Right ventricle myocardium inferior (tissue), 1 donor: ENCODE measurements at regions not wholly inside any gene's neighbourhood (a gene's known extent, or its start where the extent isn't known, plus 50 kb on each side); places are given as distances from the start of the nearest gene placed in this dataset.
A peak's percentile ranks its signal among the peaks of the same experiment; 100 is the strongest.
"Not testable (repeated sequence)": the region's sequence is repeated elsewhere in the genome, so short reads cannot be mapped to it uniquely, and the experiment has no call there.

Experiments
- ATAC-seq: fragments of 200-7000 bp; cut with Tn5 transposase; one replicate; pipeline ENCODE4 v1.9.1; 2020; ENCODE audit warnings: mild to moderate bottlenecking, moderate library complexity
- DNase-seq: peaks from one replicate; pipeline ENCODE4 v3.0.0; 2021; ENCODE audit errors: missing footprints
- intact Hi-C: fragments of 100-400 bp; cut with DNase I; formaldehyde crosslinking; loops from one replicate; pipeline ENCODE4 v1.11.0; 2022
- donor health status: DM: no; HTN: yes; CAD: no; lungs with severe emphysema.

GRCh38 chr17:70476368-70476767, 307.0 kb downstream of the KCNJ2 start:
- intact Hi-C loops = loop anchor here (10.0 kb wide), 4 partner anchors 48 to 302 kb away; no protein-coding TSS in a partner anchor
- ATAC-seq = peak; percentile 56
- no peak for DNase-seq

- ATAC-seq (peak; percentile 85), DNase-seq (no peak)
- intact Hi-C loops = loop anchor here (10.0 kb wide), 4 partner anchors 46 to 304 kb away; no protein-coding TSS in a partner anchor
Observed at GRCh38 chr17:70478902-70479301, 309.6 kb downstream of the KCNJ2 start.

- ATAC-seq (no peak), DNase-seq (no peak)
- intact Hi-C loops = loop anchor here (10.0 kb wide), 4 partner anchors 45 to 305 kb away; no protein-coding TSS in a partner anchor
Observed at GRCh38 chr17:70479779-70480178, 310.4 kb downstream of the KCNJ2 start.

- DNase-seq = no peak
- intact Hi-C loops = no loop called here
- ATAC-seq = no peak
Observed at GRCh38 chr17:70483624-70484023, 314.3 kb downstream of the KCNJ2 start.

GRCh38 chr17:70484050-70484449, 314.7 kb downstream of the KCNJ2 start:
- peak; percentile 43 for DNase-seq

GRCh38 chr17:70484496-70484895, 315.2 kb downstream of the KCNJ2 start:
- DNase-seq (peak; percentile 64), ATAC-seq (no peak)
- intact Hi-C loops = no loop called here

More at GRCh38 chr17:70484050-70484449, 314.7 kb downstream of the KCNJ2 start:
- intact Hi-C loops = no loop called here
- no peak for ATAC-seq

- DNase-seq = no peak
- no peak for ATAC-seq
- intact Hi-C loops = no loop called here
Observed at GRCh38 chr17:70492368-70492767, 323.0 kb downstream of the KCNJ2 start.

DNA sequence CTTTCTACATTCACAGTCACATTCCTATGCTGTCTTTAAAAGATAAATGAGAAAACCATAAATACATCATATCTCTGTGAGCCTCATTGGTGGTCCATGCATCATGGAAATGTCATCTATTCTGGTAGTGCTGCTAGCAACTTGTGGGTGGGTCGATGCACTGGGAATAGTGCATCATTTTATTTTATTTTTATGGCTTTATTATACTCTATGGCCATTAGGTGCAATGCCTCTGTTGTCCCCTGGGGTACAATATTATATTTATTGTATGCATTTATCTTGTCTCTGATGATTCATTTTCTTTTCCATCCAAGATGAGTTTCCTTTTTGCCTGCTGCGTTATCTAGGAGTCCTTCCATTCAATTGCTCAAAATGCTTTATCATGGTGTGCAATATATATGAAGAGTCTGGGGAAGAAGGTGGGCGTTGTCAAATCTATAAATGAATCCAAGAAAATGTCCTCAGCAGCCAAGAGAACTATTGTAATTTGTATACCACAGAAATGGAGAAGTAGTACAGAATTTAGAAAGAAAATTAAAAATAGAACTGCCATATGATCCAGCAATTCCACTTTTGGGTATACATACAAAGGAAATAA, 324.0 kb downstream of the KCNJ2 start:
- ATAC-seq (no peak), DNase-seq (no peak)
- intact Hi-C loops = no loop called here

- intact Hi-C loops = no loop called here
- DNase-seq = no peak
- no peak for ATAC-seq
Observed at GRCh38 chr17:70498631-70499030, 329.3 kb downstream of the KCNJ2 start.

GRCh38 chr17:70499067-70499786, 329.9 kb downstream of the KCNJ2 start:
- intact Hi-C loops = no loop called here
- ATAC-seq = peak; percentile 39
- DNase-seq = no peak

DNA sequence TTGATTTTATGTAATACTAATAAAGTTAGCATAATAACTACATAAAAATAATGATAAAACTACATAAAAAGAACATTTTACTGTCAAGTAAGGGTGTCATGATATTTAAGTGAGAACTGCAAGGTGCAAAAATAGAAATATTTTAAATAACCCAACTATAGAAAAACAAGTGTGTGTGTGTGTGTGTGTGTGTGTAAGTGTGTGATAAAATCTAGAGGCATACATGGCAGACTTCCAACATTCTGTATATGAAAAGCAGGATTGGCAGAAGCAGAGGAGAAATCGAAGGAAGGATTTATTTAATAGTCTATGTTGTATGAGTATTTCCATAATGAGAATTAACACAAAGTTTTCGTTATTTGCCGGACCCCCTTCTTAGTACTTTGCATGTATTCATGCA, 334.1 kb downstream of the KCNJ2 start:
- ATAC-seq (no peak), DNase-seq (no peak)
- intact Hi-C loops = no loop called here

- ATAC-seq (no peak), DNase-seq (no peak)
- intact Hi-C loops = no loop called here
Observed at GRCh38 chr17:70510288-70510687, 341.0 kb downstream of the KCNJ2 start.

- no peak for DNase-seq
- ATAC-seq = no peak
- intact Hi-C loops = no loop called here
Observed at GRCh38 chr17:70517816-70518215, 348.5 kb downstream of the KCNJ2 start.

- intact Hi-C loops = no loop called here
- no peak for ATAC-seq
Observed at GRCh38 chr17:70519300-70519699, 350.0 kb downstream of the KCNJ2 start.

DNA sequence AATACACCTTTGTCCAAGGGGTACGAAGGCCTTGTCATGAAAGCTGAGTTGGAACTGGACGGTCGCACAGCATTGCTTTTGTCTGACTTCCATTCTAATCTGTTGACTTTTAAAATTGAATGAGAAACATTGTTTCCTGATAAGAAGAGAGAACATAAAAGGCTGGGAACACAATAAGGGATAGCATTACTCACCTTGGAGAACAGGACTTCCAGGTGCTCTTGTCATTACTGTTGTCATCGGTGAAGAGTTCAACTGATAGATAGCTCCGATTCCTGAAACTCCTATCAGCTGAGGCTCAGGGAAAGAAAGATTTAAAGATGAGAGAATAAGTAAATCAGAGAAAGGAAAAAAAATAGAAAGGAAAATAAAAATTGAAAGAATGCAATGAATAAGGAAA, 351.1 kb downstream of the KCNJ2 start:
- ATAC-seq = no peak

More at GRCh38 chr17:70519300-70519699, 350.0 kb downstream of the KCNJ2 start:
- DNase-seq = no peak

GRCh38 chr17:70520956-70521355, 351.6 kb downstream of the KCNJ2 start:
- intact Hi-C loops = loop anchor here (5.0 to 10.0 kb wide), 3 partner anchors 46 to 349 kb away; no protein-coding TSS in a partner anchor
- ATAC-seq (no peak), DNase-seq (no peak)

More for the DNA sequence above, 351.1 kb downstream of the KCNJ2 start:
- intact Hi-C loops = loop anchor here (5.0 to 10.0 kb wide), 3 partner anchors 46 to 348 kb away; no protein-coding TSS in a partner anchor
- DNase-seq = no peak

DNA sequence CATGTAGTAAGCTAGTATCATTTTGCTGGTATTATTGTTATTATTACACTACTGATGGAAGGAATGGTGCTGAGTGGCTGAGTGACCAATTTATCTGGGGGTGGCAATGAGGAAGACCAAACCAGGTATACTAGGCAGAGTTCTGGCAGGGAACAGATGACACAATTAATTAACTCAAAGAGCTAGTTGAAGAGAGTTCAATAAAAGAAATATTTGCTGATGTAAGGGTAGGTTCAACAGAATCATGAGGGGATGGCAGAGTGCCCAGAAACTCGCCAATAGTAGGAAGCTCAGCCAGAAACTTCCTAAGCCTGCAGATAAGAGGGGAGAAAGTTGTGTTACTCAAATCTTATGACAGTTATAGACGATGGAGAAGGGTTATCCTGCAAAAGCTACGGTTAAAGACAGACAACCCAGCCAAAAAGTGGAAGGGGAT, 352.5 kb downstream of the KCNJ2 start:
- DNase-seq (peak; percentile 70), ATAC-seq (peak; percentile 88)
- intact Hi-C loops = loop anchor here (5.0 to 10.0 kb wide), 3 partner anchors 47 to 350 kb away; no protein-coding TSS in a partner anchor

DNA sequence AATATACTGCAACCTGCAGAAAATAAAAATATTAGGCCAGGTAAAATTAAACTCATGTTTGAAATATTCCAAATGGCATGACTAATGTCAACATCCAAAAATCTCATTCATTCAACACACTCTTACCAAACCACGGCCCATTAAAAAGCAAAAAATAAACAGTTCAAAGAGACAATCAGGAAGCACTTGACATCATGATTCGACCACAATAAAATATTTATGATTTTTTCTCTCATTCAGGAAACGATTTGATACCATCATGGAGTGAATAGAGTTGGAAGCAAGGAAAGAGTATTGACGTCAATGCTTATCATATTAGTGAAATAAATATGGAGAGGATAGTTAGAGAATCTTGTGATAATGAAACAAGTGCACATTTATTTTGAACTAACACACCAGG, 354.1 kb downstream of the KCNJ2 start:
- DNase-seq = no peak
- intact Hi-C loops = loop anchor here (5.0 to 10.0 kb wide), 3 partner anchors 49 to 351 kb away; no protein-coding TSS in a partner anchor
- no peak for ATAC-seq

DNA sequence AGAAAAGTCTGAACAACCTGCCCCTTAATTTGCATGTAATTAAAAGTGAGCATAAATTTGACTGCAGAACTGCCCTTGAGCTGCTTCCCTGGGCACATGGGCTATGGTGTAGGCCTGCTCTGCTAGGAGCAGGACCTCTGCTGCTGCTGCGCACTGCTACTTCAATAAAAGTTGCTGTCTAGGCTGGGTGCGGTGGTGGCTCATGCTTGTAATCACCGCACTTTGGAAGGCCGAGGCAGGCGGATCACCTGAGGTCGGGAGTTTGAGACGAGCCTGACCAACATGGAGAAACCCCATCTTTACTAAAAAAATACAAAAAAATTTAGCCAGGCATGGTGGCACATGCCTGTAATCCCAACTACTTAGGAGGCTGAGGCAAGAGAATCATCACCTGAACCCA, 355.7 kb downstream of the KCNJ2 start:
- ATAC-seq, DNase-seq: not testable (repeated sequence)
- intact Hi-C loops = loop anchor here (10.0 kb wide), 2 partner anchors 50 to 210 kb away; no protein-coding TSS in a partner anchor

GRCh38 chr17:70525961-70526360, 356.6 kb downstream of the KCNJ2 start:
- DNase-seq (no peak), ATAC-seq (no peak)
- intact Hi-C loops = loop anchor here (10.0 kb wide), 2 partner anchors 51 to 211 kb away; no protein-coding TSS in a partner anchor
